ENCODE measurements at regions not wholly inside any gene's neighbourhood (a gene's known extent, or its start where the extent isn't known, plus 50 kb on each side); places are given as distances from the start of the nearest gene placed in this dataset.
"Not testable (repeated sequence)": the region's sequence is repeated elsewhere in the genome, so short reads cannot be mapped to it uniquely, and the experiment has no call there.

DNA sequence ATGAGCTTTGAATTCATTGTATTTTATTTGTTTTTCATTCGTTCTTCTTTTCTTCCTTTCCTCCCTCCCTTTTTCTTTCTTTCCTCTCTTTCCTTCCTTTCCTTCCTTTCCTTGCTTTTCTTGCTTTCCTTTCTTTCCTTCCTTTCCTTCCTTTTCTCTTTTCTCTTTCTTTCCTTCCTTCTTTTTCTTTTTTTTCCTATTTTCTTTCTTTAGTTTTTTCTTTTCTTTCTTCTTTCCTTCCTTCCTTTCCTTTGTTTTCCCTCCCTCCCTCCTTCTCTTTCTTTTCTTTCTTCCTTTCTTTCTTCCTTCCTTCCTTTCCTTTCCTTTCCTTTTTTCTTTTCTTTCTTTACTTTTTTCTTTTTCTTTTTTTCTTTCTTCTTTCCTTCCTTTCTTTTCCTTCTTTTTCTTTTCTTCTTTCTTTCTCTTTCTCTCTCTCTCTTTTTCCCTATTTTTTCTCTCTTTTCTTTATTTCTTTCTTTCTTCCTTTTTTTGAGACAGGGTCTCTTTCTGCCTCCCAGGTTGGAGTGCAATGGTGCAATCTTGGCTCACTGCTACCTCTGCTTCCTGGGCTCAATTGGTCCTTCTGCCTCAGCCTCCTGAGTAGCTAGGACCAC, 357.1 kb upstream of the PRR16 start:
- H3K9me3 Mint-ChIP-seq, result no peaks in the 10 kb centered on the region
- DNase-seq (ENCODE audit: low spot score), result no peak
- peaks cover 5% of the 10 kb centered on the region for H3K4me1 Mint-ChIP-seq (ENCODE audit: low read depth)
- no peaks in the 10 kb centered on the region for H3K36me3 Mint-ChIP-seq (ENCODE audit: low read depth)
- no peak overlapping the region for H3K27ac Mint-ChIP-seq
- no peak overlapping the region for H3K4me3 Mint-ChIP-seq
- H3K27me3 Mint-ChIP-seq (ENCODE audit: low read depth), result no peaks in the 10 kb centered on the region

GRCh38 chr5:120108586-120109248, 355.4 kb upstream of the PRR16 start:
- H3K27me3 Mint-ChIP-seq (ENCODE audit: low read depth), result no peaks in the 10 kb centered on the region
- no peaks in the 10 kb centered on the region for H3K4me1 Mint-ChIP-seq (ENCODE audit: low read depth)
- no peak for DNase-seq (ENCODE audit: low spot score)
- no peaks in the 10 kb centered on the region for H3K36me3 Mint-ChIP-seq (ENCODE audit: low read depth)
- H3K4me3 Mint-ChIP-seq, result no peak overlapping the region
- no peak overlapping the region for H3K27ac Mint-ChIP-seq
- H3K9me3 Mint-ChIP-seq, result no peaks in the 10 kb centered on the region

DNA sequence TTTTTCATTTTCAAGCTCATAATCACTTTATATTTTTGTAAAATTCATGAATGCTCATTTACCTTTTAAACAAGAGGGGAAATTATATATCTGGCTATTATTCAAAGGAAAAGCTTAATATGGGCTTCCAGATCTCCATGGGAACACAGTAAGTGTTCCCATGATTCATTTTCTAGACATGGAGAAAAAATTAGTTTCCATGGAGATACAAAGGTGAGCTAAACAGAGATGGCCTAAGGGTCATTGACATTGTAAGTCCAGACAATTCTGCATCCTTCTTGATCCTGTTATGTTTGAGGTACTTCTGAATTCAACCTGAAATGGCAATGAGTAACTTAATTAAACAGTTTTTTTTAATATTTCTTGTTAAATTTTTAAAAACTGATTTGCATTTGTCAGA, 341.4 kb upstream of the PRR16 start:
- no peaks in the 10 kb centered on the region for H3K27me3 Mint-ChIP-seq (ENCODE audit: low read depth)
- no peak overlapping the region for H3K4me3 Mint-ChIP-seq
- DNase-seq (ENCODE audit: low spot score), result no peak
- H3K9me3 Mint-ChIP-seq, result peaks cover 5% of the 10 kb centered on the region
- H3K4me1 Mint-ChIP-seq (ENCODE audit: low read depth), result no peaks in the 10 kb centered on the region
- H3K27ac Mint-ChIP-seq, result no peak overlapping the region
- no peaks in the 10 kb centered on the region for H3K36me3 Mint-ChIP-seq (ENCODE audit: low read depth)

DNA sequence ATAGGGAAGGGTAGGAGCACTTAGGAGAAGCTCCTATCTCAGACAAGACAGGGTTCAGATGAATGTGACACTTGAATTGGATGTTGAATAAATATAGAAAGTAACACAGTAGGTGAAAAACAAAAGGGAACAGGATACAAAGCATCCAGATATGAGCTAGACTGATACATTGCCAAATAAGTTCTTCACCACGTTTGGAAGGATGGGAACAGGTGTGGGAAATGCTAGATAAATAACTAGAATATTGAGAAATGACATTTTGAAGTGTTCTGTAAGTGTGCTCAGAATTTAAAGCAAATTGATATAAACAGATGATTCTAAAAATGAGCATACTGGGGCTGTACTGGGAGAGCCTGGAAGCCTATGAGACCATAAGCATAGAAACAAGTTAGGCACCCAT, 340.1 kb upstream of the PRR16 start:
- Mint-ChIP-seq H3K27ac (no peak overlapping the region), H3K9me3 (peaks cover 5% of the 10 kb centered on the region), H3K4me1 (ENCODE audit: low read depth) (no peaks in the 10 kb centered on the region), H3K27me3 (ENCODE audit: low read depth) (no peaks in the 10 kb centered on the region), H3K36me3 (ENCODE audit: low read depth) (no peaks in the 10 kb centered on the region), H3K4me3 (no peak overlapping the region)
- DNase-seq (ENCODE audit: low spot score), result no peak

DNA sequence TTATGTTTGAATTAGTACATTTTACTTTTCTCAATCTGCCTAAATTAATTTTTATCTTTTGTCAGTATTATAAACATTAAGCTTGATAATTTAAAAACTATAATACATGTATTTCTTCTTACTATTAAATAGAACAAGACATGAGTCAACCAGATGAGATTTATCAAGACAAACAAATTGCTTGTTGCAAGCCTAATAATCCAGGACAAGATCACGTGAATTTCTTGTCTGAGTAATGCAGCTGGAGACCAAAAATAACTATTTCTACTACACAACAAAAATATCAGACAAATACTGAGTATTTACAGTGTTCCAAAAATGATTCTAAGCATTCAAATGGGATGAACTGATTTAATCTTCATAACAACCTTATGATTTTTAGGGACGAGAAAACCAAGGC, 339.1 kb upstream of the PRR16 start:
- no peak for DNase-seq (ENCODE audit: low spot score)
- Mint-ChIP-seq H3K4me3 (no peak overlapping the region), H3K36me3 (ENCODE audit: low read depth) (no peaks in the 10 kb centered on the region), H3K27me3 (ENCODE audit: low read depth) (no peaks in the 10 kb centered on the region), H3K27ac (no peak overlapping the region), H3K9me3 (peaks cover 5% of the 10 kb centered on the region), H3K4me1 (ENCODE audit: low read depth) (no peaks in the 10 kb centered on the region)

DNA sequence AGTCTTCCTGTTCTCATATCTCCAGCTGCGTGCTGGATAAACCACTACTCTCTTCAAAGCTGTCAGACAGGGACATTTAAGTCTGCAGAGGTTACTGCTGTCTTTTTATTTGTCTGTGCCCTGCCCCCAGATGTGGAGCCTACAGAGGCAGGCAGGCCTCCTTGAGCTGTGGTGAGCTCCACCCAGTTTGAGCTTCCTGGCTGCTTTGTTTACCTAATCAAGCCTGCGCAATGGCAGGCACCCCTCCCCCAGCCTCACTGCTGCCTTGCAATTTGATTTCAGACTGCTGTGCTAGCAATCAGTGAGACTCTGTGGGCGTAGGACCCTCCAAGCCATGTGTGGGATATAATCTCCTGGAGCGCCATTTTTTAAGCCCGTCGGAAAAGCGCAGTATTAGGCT, 331.8 kb upstream of the PRR16 start:
- H3K9me3 Mint-ChIP-seq, result peaks cover 11% of the 10 kb centered on the region
- not testable (repeated sequence) for H3K4me1 Mint-ChIP-seq (ENCODE audit: low read depth); H3K27me3 Mint-ChIP-seq (ENCODE audit: low read depth); H3K36me3 Mint-ChIP-seq (ENCODE audit: low read depth); DNase-seq (ENCODE audit: low spot score); H3K27ac Mint-ChIP-seq
- peak overlapping the region; percentile 70 for H3K4me3 Mint-ChIP-seq

DNA sequence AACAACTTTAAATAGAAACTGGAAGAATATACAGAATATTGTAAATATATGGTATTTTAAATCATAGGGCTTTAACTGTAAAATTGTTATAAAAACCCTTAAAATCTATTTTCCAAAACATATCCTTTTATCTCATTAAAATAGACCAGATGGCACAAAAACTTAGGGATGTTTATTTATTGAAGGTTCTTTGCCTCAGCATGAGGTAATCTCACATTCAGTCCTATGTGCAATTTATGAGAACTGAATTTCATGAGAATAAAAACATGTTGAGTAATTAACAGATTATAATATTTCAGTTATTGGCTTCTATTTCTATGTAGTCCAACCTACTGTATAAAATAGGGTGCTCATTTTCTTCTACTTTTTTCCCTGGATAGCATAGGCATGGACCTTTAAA, 329.2 kb upstream of the PRR16 start:
- DNase-seq (ENCODE audit: low spot score), result no peak
- Mint-ChIP-seq H3K27ac (no peak overlapping the region), H3K27me3 (ENCODE audit: low read depth) (no peaks in the 10 kb centered on the region), H3K4me3 (no peak overlapping the region), H3K9me3 (peaks cover 11% of the 10 kb centered on the region), H3K36me3 (ENCODE audit: low read depth) (no peaks in the 10 kb centered on the region), H3K4me1 (ENCODE audit: low read depth) (peaks cover 2% of the 10 kb centered on the region)

DNA sequence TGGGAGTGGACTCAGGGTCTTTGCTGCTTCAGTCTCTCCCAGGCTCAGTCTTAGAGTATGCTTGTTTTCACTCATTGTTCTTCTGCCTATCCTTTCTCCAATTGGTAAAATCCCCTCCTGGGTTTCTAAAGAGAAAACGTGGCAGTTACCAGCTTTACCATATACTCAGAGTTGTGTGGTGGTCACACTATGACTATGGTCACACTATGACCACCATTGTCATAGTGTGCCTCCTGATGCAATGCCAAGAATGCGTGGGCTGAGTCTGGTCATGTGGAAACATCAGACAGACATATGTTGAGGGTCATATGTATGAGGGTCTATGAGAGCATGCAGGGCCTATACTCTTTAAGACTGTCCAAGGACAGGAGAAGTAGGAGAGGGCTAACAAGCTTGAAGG, 326.5 kb upstream of the PRR16 start:
- Mint-ChIP-seq H3K4me1 (ENCODE audit: low read depth) (peaks cover 2% of the 10 kb centered on the region), H3K36me3 (ENCODE audit: low read depth) (no peaks in the 10 kb centered on the region), H3K27me3 (ENCODE audit: low read depth) (no peaks in the 10 kb centered on the region), H3K4me3 (no peak overlapping the region), H3K27ac (no peak overlapping the region), H3K9me3 (peaks cover 3% of the 10 kb centered on the region)
- no peak for DNase-seq (ENCODE audit: low spot score)

- Mint-ChIP-seq H3K4me3 (no peak overlapping the region), H3K36me3 (ENCODE audit: low read depth) (no peaks in the 10 kb centered on the region), H3K27ac (no peak overlapping the region), H3K9me3 (no peaks in the 10 kb centered on the region), H3K27me3 (ENCODE audit: low read depth) (no peaks in the 10 kb centered on the region), H3K4me1 (ENCODE audit: low read depth) (peaks cover 2% of the 10 kb centered on the region)
- no peak for DNase-seq (ENCODE audit: low spot score)
Measured at GRCh38 chr5:120139039-120139438, 325.1 kb upstream of the PRR16 start.

GRCh38 chr5:120140501-120140900, 323.6 kb upstream of the PRR16 start:
- H3K4me3 Mint-ChIP-seq, result no peak overlapping the region
- H3K27me3 Mint-ChIP-seq (ENCODE audit: low read depth), result no peaks in the 10 kb centered on the region
- H3K36me3 Mint-ChIP-seq (ENCODE audit: low read depth), result no peaks in the 10 kb centered on the region
- H3K9me3 Mint-ChIP-seq, result no peaks in the 10 kb centered on the region
- peaks cover 2% of the 10 kb centered on the region for H3K4me1 Mint-ChIP-seq (ENCODE audit: low read depth)
- no peak for DNase-seq (ENCODE audit: low spot score)
- H3K27ac Mint-ChIP-seq, result no peak overlapping the region

GRCh38 chr5:120141076-120141475, 323.0 kb upstream of the PRR16 start:
- Mint-ChIP-seq H3K27ac (no peak overlapping the region), H3K27me3 (ENCODE audit: low read depth) (no peaks in the 10 kb centered on the region), H3K4me3 (no peak overlapping the region), H3K36me3 (ENCODE audit: low read depth) (no peaks in the 10 kb centered on the region), H3K9me3 (peaks cover 6% of the 10 kb centered on the region), H3K4me1 (ENCODE audit: low read depth) (peaks cover 2% of the 10 kb centered on the region)
- no peak for DNase-seq (ENCODE audit: low spot score)

GRCh38 chr5:120146787-120147186, 317.3 kb upstream of the PRR16 start:
- Mint-ChIP-seq H3K4me1 (ENCODE audit: low read depth) (no peaks in the 10 kb centered on the region), H3K9me3 (peaks cover 7% of the 10 kb centered on the region), H3K27me3 (ENCODE audit: low read depth) (no peaks in the 10 kb centered on the region), H3K36me3 (ENCODE audit: low read depth) (no peaks in the 10 kb centered on the region), H3K27ac (no peak overlapping the region), H3K4me3 (no peak overlapping the region)
- DNase-seq (ENCODE audit: low spot score), result no peak

DNA sequence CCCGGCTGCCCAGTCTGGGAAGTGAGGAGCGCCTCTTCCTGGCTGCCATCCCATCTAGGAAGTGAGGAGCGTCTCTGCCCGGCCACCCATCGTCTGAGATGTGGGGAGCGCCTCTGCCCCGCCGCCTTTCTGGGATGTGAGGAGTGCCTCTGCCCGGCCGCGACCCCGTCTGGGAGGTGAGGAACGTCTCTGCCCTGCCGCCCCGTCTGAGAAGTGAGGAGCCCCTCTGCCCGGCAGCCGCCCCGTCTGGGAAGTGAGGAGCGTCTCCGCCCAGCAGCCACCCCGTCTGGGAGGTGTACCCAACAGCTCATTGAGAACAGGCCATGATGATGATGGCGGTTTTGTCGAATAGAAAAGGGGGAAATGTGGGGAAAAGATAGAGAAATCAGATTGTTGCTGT, 316.2 kb upstream of the PRR16 start:
- not testable (repeated sequence) for H3K9me3 Mint-ChIP-seq; H3K36me3 Mint-ChIP-seq (ENCODE audit: low read depth); H3K27me3 Mint-ChIP-seq (ENCODE audit: low read depth); H3K4me3 Mint-ChIP-seq; DNase-seq (ENCODE audit: low spot score); H3K4me1 Mint-ChIP-seq (ENCODE audit: low read depth); H3K27ac Mint-ChIP-seq

DNA sequence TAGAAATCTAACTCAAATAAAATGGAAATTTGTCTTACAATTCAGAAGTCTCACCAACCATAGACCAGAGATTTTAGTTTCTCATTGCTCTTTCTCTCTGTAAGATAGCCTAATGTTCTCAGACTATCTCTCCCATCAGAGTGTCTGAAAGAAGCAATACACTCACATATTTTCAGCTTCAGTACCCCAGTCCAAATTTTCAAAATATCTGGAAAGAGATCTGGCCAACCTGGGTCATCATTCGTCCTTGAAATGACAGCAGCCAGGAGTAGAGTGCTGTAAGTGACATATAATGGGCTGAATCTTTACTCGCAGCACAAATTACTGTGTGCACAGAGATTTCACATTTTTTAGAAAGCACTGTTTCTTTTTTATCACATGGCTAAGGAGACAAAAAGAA, 313.3 kb upstream of the PRR16 start:
- Mint-ChIP-seq H3K36me3 (ENCODE audit: low read depth) (no peaks in the 10 kb centered on the region), H3K27ac (no peak overlapping the region), H3K4me1 (ENCODE audit: low read depth) (no peaks in the 10 kb centered on the region), H3K9me3 (peaks cover 5% of the 10 kb centered on the region), H3K27me3 (ENCODE audit: low read depth) (no peaks in the 10 kb centered on the region), H3K4me3 (no peak overlapping the region)
- no peak for DNase-seq (ENCODE audit: low spot score)

- Mint-ChIP-seq H3K4me3 (no peak overlapping the region), H3K27me3 (ENCODE audit: low read depth) (no peaks in the 10 kb centered on the region), H3K9me3 (peaks cover under 1% of the 10 kb centered on the region), H3K27ac (no peak overlapping the region), H3K36me3 (ENCODE audit: low read depth) (no peaks in the 10 kb centered on the region), H3K4me1 (ENCODE audit: low read depth) (no peaks in the 10 kb centered on the region)
- no peak for DNase-seq (ENCODE audit: low spot score)
Measured at GRCh38 chr5:120151181-120151580, 312.9 kb upstream of the PRR16 start.
